Sigmoid colon (tissue), 4 donors: ENCODE measurements at regions not wholly inside any gene's neighbourhood (a gene's known extent, or its start where the extent isn't known, plus 50 kb on each side); places are given as distances from the start of the nearest gene placed in this dataset.

Experiments used
- POLR2A ChIP-seq, 2 donors: fragments of 450-650 bp; IDR thresholded peaks; one replicate each; pipeline ENCODE4 v1.6.1; 2016; ENCODE audit warnings: antibody characterized with exemption in 2 of 2, mild to moderate bottlenecking in 2 of 2, moderate library complexity in 2 of 2
- POLR2AphosphoS5 ChIP-seq, 4 donors: sonication (generic); formaldehyde crosslinking; IDR thresholded peaks; one replicate each; pipeline ENCODE4 v1.6.1; 2017; ENCODE audit warnings: antibody characterized with exemption in 4 of 4
- TF ChIP-seq, protein P1 (sequence below), 4 experiments: fragments of 450-650 bp in 3 of 4; fragments of 200-600 bp in 1 of 4; IDR thresholded peaks; one replicate each; pipeline ENCODE4 v1.5.1; 2016 to 2019; ENCODE audit warnings: antibody characterized with exemption in 4 of 4, mild to moderate bottlenecking in 3 of 4, moderate library complexity in 2 of 4

DNA sequence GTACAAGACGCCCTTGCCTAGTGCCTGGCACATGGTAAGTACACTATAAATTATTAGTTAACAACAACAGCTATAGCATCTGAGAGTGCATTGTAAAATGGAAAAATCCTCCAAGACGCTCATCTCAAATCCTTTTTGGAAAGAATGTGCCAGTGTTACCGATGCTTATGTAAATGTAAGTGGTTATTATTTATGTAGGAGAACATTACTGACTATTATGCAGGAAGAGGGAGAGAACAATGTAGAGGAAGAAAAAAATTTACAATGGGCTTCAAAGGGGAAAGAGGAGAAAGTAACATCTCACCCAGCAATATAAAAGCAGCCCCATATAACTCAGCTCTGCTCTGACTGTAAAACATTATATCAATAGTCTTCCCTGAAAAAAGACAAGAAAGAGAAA lies 155.3 kb upstream of the LPP start:
- TF ChIP-seq POLR2A (IDR thresholded peaks at IDR 0.05) (no peak), POLR2AphosphoS5 (IDR thresholded peaks at IDR 0.05) (no peak)
- TF ChIP-seq, protein P1, sequence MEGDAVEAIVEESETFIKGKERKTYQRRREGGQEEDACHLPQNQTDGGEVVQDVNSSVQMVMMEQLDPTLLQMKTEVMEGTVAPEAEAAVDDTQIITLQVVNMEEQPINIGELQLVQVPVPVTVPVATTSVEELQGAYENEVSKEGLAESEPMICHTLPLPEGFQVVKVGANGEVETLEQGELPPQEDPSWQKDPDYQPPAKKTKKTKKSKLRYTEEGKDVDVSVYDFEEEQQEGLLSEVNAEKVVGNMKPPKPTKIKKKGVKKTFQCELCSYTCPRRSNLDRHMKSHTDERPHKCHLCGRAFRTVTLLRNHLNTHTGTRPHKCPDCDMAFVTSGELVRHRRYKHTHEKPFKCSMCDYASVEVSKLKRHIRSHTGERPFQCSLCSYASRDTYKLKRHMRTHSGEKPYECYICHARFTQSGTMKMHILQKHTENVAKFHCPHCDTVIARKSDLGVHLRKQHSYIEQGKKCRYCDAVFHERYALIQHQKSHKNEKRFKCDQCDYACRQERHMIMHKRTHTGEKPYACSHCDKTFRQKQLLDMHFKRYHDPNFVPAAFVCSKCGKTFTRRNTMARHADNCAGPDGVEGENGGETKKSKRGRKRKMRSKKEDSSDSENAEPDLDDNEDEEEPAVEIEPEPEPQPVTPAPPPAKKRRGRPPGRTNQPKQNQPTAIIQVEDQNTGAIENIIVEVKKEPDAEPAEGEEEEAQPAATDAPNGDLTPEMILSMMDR (IDR thresholded peaks at IDR 0.05), result no peak
